ENCODE measurements at regions not wholly inside any gene's neighbourhood (a gene's known extent, or its start where the extent isn't known, plus 50 kb on each side); places are given as distances from the start of the nearest gene placed in this dataset.

DNA sequence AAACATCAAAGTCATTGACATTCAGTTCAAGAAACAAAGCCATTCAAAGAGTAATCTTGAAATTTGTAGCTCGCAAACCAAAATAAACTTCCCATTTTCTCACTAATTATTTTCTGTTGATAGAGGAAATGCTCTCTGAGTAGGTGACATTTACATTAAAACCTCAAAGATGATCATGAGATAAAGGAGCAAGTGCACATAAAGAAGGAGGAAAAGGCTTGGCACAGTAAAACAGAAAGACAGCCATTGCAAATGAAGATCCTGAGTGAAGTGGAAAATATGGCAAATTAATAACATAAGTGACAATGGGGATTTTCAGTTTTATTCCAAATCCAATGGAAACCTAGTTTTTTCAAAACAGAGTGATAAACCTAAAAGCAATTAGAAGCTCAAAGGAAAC is 2320.8 kb downstream of the ARAP2 start:
- TF ChIP-seq, protein P1, sequence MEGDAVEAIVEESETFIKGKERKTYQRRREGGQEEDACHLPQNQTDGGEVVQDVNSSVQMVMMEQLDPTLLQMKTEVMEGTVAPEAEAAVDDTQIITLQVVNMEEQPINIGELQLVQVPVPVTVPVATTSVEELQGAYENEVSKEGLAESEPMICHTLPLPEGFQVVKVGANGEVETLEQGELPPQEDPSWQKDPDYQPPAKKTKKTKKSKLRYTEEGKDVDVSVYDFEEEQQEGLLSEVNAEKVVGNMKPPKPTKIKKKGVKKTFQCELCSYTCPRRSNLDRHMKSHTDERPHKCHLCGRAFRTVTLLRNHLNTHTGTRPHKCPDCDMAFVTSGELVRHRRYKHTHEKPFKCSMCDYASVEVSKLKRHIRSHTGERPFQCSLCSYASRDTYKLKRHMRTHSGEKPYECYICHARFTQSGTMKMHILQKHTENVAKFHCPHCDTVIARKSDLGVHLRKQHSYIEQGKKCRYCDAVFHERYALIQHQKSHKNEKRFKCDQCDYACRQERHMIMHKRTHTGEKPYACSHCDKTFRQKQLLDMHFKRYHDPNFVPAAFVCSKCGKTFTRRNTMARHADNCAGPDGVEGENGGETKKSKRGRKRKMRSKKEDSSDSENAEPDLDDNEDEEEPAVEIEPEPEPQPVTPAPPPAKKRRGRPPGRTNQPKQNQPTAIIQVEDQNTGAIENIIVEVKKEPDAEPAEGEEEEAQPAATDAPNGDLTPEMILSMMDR (IDR thresholded peaks at IDR 0.05; ENCODE audit: insufficient read depth, low read length, missing control alignments) = no peak
- no peak overlapping the region for H3K4me3 ChIP-seq (ENCODE audit: low read depth, low read length)
- DNase-seq (ENCODE audit: low read depth, low spot score) = no peak
- CTCF ChIA-PET = interaction anchor here (0.9 kb wide), 1 partner anchor 274 kb away, joined by 3 read pairs; no protein-coding TSS in a partner anchor
- POLR2A ChIA-PET = no interaction called here

DNA sequence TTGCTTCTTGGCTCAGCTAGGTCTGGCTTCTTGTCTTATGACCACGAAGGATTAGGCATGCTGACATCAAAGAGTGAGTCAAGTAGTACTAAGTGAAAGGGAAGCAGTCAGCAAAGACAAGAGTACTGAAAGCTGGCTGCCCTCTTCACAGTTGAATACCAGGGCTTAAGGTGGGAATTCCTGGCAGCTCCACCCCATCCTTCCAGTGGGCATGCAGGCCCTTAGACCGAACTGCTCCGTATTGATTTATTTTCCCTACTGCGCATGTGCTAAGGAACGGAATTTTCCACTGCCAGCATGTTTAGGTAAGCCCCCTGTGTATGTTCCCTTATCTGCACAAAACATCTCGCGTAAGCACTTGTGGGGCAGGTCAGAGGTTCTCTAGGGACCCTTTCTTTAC is 2320.1 kb downstream of the ARAP2 start:
- CTCF ChIA-PET = interaction anchor here (0.9 kb wide), 1 partner anchor 275 kb away, joined by 3 read pairs; no protein-coding TSS in a partner anchor
- POLR2A ChIA-PET = no interaction called here
- TF ChIP-seq, protein P1 (IDR thresholded peaks at IDR 0.05; ENCODE audit: insufficient read depth, low read length, missing control alignments) = no peak
- peak; percentile 40 for DNase-seq (ENCODE audit: low read depth, low spot score)
- no peak overlapping the region for H3K4me3 ChIP-seq (ENCODE audit: low read depth, low read length)

GRCh38 chr4:33924811-33925210 is 2319.5 kb downstream of the ARAP2 start:
- CTCF ChIA-PET = no interaction called here
- TF ChIP-seq, protein P1 (IDR thresholded peaks at IDR 0.05; ENCODE audit: insufficient read depth, low read length, missing control alignments) = no peak
- H3K4me3 ChIP-seq (ENCODE audit: low read depth, low read length) = no peak overlapping the region
- POLR2A ChIA-PET = no interaction called here
- DNase-seq (ENCODE audit: low read depth, low spot score) = peak; percentile 3

DNA sequence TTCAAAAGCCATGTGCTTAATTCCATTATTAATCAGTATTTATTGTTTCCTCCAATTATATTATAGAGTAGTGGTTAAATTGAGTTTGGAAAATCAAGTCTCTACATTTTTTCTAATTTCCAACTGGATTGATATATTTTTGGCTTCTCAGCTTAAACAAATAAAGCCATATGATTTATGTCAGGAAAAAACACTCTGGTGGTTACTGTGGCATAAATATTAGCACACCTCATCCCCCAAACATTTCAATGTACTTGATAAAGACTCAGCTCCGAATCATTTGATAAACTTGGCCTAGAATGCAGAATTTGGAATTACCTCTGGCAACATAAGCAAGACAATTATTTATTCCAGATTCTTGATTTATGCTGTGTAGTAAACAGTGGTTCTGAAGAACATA is 2313.8 kb downstream of the ARAP2 start:
- H3K4me3 ChIP-seq (ENCODE audit: low read depth, low read length) = no peak overlapping the region
- ChIA-PET POLR2A (no interaction called here), CTCF (no interaction called here)
- DNase-seq (ENCODE audit: low read depth, low spot score) = no peak
- TF ChIP-seq, protein P1 (IDR thresholded peaks at IDR 0.05; ENCODE audit: insufficient read depth, low read length, missing control alignments) = no peak

GRCh38 chr4:33931026-33931425 is 2313.3 kb downstream of the ARAP2 start:
- POLR2A ChIA-PET = no interaction called here
- TF ChIP-seq, protein P1 (IDR thresholded peaks at IDR 0.05; ENCODE audit: insufficient read depth, low read length, missing control alignments) = no peak
- no peak overlapping the region for H3K4me3 ChIP-seq (ENCODE audit: low read depth, low read length)
- no peak for DNase-seq (ENCODE audit: low read depth, low spot score)
- CTCF ChIA-PET = no interaction called here

DNA sequence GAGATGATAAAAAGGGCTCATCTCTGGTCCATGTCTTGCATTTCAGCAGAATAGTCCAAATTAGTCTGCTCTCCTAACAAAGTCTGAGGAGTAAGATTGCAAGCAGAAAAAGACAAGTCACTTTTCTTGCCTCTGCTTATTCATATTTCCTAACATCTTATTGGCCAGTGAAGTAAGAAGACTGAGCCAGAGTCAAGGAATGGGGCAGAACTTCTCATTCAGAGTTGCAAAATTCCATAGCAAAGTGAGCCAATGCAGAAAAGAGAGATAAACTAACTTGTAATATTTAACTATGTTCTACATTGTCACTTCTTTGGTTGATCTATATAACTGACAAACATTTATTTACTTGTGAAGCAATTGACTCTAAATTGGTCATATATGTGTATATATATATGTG is 2304.0 kb downstream of the ARAP2 start:
- H3K4me3 ChIP-seq (ENCODE audit: low read depth, low read length) = no peak overlapping the region
- no peak for DNase-seq (ENCODE audit: low read depth, low spot score)
- CTCF ChIA-PET = no interaction called here
- TF ChIP-seq, protein P1 (IDR thresholded peaks at IDR 0.05; ENCODE audit: insufficient read depth, low read length, missing control alignments) = no peak
- POLR2A ChIA-PET = no interaction called here
